ENCODE measurements at regions not wholly inside any gene's neighbourhood (a gene's known extent, or its start where the extent isn't known, plus 50 kb on each side); places are given as distances from the start of the nearest gene placed in this dataset.

GRCh38 chr6:169891846-169892245 lies 140.4 kb downstream of the ERMARD start:
- TF ChIP-seq CTCF (IDR thresholded peaks at IDR 0.05) (no peak), POLR2A (IDR thresholded peaks at IDR 0.05) (no peak)
